ENCODE measurements at regions not wholly inside any gene's neighbourhood (a gene's known extent, or its start where the extent isn't known, plus 50 kb on each side); places are given as distances from the start of the nearest gene placed in this dataset.
"Not testable (repeated sequence)": the region's sequence is repeated elsewhere in the genome, so short reads cannot be mapped to it uniquely, and the experiment has no call there.

GRCh38 chr2:56606086-56606485, 422.3 kb downstream of the CCDC85A start:
- TF ChIP-seq CTCF, EZH2 (IDR thresholded peaks at IDR 0.05): not testable (repeated sequence)
